GM19328 (cell line): ENCODE measurements at regions not wholly inside any gene's neighbourhood (a gene's known extent, or its start where the extent isn't known, plus 50 kb on each side); places are given as distances from the start of the nearest gene placed in this dataset.

Experiments used
- ATAC-seq: cut with Tn5 transposase; IDR thresholded peaks from one replicate; pipeline ENCODE4 v1.9.1; 2021; ENCODE audit warnings: mild to moderate bottlenecking, moderate library complexity; ENCODE audit not compliant: unreplicated experiment

DNA sequence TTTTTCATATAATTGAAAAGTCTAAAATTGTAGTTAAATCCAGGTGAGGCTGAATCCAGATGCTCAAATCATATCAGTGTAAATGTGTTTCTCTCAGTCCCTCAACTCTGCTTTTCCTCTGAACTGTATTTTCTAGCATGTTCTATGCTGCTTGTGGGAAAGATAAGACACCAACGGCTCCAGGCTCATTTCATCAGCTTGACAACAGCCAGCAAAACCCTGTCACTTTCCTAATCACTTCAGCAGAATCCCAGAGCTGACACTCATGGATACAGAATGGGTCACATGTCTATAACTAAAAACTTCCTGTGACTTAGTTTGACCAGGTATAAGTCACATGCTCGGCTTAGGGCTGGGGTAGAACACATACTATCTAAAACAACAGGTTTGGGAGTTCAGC is 179.4 kb upstream of the ADRA1B start:
- ATAC-seq = no peak

GRCh38 chr5:159737263-159737662 is 179.0 kb upstream of the ADRA1B start:
- no peak for ATAC-seq

DNA sequence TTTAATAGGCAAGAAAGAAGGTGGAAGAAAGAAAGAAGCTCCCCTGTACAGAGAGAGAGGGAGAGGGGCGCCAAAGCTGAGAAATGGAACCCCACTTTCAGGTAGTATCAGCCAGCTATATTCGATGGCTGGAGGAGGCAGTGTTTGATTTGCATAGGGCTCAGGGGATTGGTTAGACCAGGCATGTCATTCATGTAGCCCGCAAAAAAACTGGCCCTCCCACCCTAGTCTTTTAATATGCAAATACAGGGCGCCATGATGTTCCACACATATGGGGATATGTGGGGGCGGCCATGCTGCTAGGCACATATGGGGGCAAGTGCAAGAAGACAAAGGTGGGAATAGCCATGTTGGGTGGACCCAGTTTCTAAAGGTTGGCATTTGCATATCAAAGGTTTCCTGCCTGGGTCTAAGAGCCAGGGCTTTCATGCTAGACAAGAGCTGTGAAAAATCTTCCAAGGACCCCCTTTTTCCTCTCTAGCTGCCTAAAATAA is 174.4 kb upstream of the ADRA1B start:
- no peak for ATAC-seq

DNA sequence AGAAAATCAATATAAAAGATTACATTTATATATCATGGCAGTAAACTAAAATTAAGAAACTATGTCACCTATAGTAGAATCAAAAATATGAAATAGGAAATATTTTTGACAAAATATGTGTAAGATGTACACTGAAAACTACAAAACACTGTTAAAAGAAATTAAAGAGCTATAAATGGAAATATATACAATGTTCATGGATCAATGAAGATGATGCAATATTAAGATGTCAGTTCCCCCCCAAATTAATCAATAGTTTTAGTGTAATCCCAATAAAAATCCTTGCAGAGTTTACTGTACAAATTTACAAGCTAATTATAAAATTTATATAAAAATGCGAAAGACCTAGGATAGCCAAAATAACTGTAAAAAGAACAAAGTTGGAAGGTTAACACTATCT is 173.0 kb upstream of the ADRA1B start:
- no peak for ATAC-seq

- ATAC-seq = no peak
These were observed 169.6 kb upstream of the ADRA1B start for GRCh38 chr5:159746707-159747106.

DNA sequence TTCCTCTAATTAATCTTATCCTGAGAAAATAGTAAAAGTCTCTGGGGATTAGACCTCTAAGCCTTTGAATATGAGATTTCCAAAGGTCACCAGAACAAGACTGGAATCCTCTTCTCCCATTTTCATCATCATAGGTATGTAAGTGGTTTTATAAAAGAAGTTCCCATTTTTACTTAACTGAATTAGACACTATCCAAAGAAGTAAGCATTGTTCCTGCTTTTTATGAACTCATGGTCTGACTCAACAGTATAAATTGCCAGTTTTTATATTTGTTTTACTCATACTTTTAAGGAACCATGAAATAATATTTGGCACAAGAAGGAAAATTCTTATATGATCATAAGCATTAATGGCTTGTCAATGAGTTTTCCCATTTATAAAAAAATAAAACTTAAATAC is 167.1 kb upstream of the ADRA1B start:
- ATAC-seq = no peak

GRCh38 chr5:159750226-159750625 is 166.1 kb upstream of the ADRA1B start:
- no peak for ATAC-seq

GRCh38 chr5:159751459-159751858 is 164.8 kb upstream of the ADRA1B start:
- ATAC-seq = no peak

- no peak for ATAC-seq
These were observed 163.5 kb upstream of the ADRA1B start for GRCh38 chr5:159752622-159753275.

- no peak for ATAC-seq
These were observed 158.1 kb upstream of the ADRA1B start for GRCh38 chr5:159758189-159758588.

DNA sequence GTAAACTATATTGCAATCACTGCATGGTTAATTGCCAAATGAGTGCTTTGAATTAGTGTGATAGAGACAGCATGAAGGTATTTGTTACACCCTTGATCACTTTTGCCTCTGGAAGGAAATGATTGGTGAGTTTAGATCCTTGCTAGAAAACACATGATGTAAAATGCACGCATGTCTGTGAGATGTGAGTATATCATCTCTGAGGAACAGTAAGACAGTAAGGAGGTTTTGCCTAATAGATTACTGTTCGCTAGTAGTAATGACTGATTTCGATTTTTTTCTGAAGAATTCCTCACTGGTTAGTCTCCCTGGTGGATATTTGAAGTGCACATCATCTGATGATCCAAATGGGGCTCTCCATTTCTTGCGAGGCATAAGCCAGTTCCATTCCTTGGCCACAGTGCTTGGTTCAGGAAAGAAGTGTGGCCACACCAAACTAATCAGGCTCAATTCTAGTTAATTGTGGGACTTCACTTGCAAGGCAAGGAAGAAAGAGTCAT is 156.4 kb upstream of the ADRA1B start:
- no peak for ATAC-seq

DNA sequence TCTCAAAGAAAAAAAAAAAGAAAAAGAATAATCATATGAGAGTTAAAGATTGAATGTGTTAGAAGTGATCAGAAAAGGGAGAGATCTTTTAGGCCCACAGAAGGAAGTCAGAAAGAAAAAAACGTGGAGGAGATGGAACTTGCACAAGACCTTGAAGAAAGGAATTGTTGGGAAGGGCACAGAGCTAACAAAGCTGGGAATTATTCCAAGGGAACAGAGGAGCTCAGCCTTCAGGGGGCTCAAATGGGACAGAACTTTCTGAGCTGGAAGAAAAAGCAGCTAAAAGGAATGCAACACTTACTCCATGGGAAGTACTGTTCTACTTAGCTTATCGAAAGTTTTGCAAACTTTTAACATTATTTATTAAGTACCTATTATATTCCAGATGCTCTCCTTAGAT is 153.4 kb upstream of the ADRA1B start:
- ATAC-seq = no peak

DNA sequence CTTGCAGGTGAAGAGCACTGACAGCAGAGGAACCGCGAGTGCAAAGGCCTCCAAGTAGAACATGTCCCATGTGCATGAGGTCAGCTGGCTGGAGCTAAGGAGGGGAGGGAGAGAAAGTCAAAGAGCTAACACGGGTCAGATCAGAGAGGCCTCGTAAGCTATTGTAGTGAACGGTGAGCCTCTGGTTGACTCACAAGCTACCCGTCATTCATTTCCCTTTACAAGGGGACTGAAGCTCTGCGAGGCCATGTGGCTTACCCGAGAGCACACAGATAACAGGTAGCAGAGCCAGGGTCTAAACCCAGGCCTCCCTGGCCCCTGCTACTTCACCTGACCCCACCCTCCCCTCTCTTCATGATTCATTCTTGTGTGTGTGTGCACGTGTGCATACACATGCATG is 152.7 kb upstream of the ADRA1B start:
- no peak for ATAC-seq

DNA sequence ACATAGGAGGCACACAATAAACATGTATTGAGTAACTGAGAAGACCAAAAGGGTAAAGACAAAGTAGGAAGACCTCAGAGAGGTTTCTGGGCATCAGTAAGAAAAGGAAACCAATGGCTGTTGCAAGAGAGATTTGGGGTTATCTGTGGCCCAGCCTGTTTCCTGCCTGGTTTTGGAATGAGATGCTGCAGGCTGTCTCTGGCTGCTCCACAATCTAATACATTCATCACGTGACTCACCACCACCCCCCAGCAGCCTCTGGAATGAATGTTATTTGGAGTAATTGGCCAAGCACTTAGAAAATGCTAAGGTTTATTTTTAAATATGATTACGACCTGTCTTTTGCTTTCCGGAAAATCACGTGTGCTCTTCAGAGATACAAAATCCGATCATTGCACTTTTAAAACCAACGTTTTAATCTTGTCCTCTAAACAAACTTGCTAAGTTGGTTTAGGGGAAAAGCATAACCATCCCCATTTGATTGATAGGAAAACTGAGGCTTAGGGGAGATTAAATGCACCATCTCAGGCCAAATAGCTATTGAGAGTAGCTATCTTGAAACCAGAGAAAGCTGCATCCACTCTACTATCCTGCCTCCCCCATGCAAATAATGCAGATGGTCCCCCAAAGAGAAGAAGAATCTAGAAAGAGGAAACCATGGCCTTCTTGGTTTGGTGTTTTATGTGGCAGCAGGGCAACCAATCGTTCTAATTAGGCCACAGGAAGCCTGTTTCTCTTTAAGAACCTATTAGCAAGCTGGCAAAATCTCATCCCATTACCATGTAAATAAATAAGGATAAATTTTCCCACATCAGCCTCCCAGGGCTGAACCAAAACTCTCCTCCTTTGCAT is 151.8 kb upstream of the ADRA1B start:
- no peak for ATAC-seq

GRCh38 chr5:159765135-159765433 is 151.2 kb upstream of the ADRA1B start:
- ATAC-seq = no peak

DNA sequence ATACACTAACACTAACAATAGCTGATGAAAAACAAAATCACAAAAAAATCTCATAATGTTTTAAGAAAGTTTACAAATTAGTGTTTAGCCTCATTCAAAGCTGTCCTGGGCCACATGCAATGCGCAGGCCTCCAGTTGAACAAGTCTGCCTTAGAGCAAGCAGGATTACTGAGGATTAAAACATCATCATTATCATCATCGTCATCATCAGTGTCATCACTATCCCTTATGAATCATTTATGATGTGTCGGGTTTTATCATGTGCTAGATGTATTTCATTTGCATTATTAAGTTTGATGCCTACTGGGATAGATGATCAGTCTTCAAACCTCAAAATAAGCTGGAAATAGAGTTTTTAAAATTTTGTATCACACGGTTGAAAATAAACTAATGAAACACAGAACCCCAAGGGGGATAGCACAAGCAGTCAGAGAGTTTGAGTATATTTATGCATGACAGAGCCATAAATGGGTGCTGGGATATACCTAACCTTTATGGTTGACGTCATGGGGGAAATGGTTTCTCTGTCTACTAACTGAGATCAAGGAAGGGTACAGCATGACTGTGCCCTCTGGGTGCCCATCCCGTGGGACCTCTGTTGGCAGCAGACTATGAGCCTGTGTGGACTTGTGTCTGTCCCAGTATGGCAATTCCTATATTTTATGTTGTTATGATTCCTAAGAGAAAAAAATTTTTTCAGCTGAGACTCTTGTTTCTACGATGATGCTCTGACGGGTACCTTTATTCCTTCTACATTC is 150.3 kb upstream of the ADRA1B start:
- no peak for ATAC-seq

GRCh38 chr5:159768243-159768642 is 148.0 kb upstream of the ADRA1B start:
- no peak for ATAC-seq

GRCh38 chr5:159772698-159773061 is 143.6 kb upstream of the ADRA1B start:
- ATAC-seq = no peak

DNA sequence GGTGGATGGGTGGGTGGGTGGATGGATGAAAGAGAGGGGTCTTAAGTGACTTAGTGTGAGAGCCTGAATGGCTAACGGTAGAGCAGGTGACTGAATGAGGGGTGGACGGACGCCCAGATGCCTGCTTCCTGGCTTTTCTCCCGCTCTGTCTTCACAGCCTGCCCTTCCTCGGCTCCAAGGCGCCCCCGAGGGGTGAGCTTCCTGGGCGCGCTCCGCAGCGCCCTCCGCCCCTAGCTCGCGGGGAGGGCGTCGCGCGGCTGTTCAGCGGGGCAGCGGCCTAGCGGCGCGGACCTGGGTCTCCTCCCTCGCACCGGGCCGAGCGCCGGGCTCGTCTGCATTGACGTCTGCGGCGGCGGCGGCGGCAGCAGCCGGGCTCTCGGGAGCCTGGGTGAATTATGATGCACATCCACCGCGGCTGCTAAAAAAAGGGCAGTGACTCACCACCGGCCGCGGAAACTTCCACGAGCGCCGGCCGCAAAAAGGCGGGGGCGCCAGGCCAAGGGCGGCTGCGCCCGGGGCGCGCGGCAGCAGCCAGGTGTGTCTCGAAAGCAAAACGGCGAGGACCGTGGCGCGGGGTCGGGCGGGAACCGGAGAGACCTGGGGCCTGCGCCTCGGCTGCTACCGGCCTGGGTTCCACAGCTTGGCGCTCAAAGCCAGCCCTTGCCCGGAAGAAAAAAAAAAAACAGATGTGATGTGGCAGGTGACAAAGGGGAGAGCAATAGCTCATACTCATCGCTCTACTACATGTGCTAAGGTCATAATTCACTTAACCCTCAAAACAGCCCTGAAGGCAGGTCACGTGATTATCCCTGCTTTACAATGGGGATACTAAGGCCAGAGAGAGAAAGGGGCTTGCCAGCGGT is 143.0 kb upstream of the ADRA1B start:
- ATAC-seq = peak; percentile 90

DNA sequence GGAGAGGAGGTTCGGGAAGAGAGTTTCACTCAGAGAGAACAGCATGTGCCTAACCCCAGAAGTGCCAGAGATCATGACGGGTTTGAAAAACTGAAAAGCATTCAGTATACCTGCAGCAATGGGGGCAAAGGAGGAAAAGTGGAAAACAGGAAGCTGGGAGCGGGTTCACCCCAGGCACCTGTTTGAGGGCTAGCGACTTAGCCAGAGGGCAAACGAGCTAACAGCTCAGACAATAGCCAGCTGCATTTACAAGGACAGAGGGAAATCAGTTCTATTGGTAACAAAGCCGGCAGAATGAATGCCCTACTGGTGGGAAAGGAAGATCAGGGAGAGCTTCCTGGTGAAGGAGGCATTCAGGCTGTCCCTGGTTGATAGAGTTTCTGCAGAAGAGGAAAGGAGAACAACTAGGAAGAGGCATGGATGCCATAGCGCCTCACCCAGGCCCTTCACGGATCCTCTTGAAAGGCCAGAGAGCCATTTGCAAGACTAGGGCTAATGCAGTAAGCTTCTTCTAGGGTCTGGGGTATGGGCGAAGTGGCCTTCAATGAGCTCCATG is 141.7 kb upstream of the ADRA1B start:
- no peak for ATAC-seq
